Midbrain (tissue), 1 donor: ENCODE measurements at regions not wholly inside any gene's neighbourhood (a gene's known extent, or its start where the extent isn't known, plus 50 kb on each side); places are given as distances from the start of the nearest gene placed in this dataset.
A peak's percentile ranks its signal among the peaks of the same experiment; 100 is the strongest.

Source experiments
- DNase-seq: peaks from one replicate; lab custom pipeline; 2025; lab: John Stamatoyannopoulos, UW

DNA sequence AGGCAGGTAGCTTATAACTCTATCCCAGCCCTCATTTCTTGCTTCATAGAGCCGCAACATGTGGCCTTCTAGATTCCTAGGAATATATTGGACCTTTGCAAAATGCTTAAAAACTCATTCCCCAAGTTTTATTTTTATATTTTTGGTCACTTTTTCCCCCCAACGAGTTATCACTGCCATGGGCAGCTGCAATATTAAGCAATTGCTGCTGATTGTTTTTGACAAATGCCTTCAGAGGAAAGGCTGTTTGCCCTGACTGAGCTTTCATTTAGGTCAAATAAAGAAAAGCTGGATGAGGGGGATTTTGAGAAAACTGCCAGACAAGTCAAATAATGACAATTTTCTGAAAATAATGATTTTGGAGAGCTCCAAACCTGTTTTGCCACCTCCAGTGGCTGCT, 976.9 kb upstream of the MBL2 start:
- DNase-seq = no peak

DNA sequence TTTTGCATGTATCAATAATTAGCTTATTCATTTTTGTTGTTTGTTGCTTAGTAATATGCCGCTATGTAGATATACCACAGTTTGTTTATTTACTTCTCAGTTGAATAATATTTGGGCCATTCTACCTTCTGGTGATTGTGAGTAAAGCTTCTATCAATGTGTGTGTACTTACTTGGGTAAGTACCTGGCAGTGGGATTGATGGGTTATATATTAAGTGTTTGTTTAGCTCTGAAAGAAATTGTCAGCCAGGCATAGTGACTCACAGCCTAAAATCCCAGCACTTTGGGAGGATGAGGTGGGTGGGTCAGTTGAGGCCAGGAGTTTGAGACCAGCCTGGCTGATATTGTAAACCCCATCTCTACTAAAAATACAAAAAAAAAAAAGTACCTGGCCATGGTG, 975.7 kb upstream of the MBL2 start:
- no peak for DNase-seq

DNA sequence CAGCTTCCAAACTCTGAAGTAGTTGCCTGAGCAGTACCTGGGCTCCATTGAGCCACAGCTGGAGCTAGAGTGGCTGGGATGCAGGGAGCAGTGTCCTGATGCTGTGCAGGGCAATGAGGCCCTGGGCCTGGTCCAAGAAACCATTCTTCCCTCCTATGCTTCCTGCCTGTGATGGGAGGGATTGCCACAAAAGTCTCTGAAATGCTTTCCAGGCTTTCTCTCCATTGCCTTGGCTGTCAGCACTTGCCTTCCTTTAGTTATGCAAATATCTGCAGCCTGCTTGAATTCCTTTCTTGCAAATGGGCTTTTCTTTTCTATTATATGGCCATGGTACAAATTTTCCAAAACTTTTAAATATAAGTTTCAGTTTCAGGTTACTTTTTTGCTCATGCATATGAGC, 972.2 kb upstream of the MBL2 start:
- no peak for DNase-seq

DNA sequence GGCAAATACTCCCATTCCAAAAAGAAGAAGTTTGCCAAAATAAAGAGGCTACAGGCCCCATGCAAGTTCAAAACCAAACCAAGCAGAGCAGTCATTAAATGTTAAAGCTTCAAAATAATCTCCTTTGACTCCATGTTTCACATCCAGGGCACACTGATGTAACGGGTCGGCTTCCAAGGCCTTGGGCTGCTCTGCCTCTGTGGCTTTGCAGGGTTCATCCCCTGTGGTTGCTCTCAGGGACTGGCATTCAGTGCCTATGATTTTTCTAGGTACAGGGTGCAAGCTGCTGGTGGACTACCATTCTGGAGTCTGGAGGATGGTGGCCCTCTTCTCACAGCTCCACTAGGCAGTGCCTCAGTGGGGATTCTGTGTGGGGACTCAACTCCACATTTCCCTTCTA, 971.6 kb upstream of the MBL2 start:
- no peak for DNase-seq

DNA sequence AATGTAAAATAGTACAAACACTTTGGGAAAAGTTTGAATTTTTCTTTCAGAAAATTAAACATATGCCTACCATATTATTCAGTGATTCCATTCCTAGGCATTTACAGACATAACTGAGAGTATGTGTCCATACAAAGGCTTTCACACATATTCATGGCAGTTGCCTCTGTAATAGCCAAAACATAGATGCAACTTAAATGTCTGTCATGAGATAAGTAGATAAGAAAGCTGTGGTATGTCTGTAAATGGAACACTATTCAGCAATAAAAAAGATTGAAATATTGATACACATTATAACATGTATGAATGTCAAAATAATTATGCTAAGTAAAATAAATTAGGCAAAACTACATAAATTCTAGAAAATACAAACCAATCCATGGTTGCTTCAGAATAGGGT, 964.5 kb upstream of the MBL2 start:
- DNase-seq = no peak

DNA sequence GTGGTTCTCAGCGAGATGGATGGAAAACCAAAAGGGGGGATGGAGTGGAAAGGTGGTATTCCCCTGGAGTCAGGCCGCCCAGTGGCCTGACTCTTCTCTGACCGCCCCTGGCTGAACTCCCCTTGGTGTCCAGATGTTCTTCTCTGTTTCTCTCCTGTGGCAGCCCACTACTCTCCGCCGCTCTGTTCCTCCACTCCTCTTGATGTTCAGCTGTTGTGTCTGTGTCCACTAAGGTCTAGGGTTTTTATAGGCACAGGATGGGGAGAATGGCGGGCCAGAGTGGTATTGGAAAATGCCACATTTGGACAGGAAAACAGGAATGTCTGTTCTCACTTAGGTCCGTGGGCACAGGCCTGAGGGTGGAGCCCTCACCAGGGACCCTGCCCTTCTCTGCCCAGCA, 954.3 kb upstream of the MBL2 start:
- DNase-seq = no peak

DNA sequence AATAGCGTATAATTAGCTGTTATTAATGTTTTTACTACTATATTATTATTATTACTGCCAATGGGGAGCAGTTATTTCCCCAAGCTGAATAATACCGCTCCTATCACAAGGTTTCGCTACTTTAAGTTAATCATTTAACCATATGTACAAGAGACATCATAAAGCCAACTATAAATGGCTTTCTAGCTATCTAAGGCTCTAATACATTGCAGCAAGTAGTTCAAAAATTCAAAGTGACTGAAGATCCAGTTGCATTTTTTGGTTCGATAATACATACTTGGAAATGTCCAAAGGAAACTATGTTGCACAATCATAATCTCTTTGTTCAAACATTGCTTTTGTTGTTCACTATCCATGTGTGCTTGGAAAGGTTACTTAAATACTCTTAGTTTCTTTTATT, 952.0 kb upstream of the MBL2 start:
- DNase-seq = no peak

DNA sequence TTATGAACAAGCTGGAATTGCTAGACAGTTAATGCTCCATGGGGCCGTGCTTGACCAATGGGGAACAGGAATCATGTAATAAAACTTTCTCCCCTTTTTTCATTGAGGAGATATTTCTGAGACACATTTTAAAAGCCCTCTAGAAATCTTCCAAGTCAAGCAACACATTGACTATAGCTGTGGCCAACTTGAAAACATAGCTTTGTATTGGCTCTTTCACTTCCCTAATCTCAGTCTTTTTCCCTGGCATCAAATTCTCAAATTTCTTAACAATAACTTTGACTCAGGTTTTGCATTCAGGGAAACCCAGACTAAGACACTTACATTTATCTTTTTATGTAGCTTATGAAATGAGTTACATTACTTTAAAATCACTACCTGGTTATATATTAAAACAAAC, 947.1 kb upstream of the MBL2 start:
- no peak for DNase-seq

DNA sequence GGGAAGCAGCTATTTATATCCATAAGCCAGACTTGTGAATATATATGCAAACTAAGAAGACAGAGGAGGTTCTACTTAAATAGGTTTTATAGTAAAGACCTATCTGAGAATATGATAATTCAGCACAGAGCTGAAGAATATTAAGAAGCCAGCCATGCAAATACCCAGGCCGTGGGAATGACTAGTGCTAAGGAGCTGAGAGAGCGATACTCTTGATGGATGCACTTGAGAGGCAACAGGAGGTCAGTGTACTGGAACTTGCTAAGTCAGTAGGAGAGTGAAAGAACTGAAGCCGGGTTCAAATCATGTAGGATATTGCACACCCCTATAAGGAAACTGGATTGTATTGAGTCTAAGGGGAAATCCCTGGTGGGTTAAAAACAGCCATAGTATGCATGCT, 943.6 kb upstream of the MBL2 start:
- no peak for DNase-seq

DNA sequence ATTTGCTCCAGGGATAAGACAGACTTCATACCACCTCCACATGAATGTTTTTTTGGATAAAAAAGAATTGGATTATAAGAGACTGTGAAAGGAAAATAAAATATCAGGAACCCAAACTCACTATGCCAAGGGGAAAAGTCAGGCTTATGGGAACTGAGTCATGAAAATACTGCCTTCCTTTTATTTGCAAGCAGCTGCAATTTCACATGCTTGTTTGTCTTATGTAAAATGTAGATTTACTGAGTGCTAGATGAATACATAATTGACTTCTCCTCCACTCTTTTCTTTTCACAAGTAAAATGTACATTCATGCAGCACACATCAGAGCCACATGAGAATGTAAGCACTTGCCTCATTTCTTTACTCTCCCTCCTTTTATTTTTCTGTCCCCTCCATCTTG, 940.8 kb upstream of the MBL2 start:
- no peak for DNase-seq

DNA sequence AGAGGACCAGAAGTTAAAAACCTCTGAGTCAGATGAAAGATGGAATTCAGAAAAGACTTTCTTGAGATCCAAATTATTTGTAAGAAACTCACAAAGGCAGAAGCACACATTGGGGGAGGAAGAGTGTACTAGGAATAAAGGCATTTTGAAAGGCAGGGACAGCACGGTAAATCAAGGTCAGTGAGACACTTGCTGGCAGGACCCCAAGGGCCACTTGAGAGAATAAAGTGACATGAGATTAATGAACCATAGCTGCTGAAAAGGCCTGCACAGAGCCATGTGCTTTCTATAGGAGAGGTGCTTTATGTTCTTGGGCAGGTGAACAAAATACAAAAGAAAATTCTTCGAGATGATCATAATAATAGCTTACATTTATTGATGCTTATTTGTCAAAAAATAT, 929.9 kb upstream of the MBL2 start:
- DNase-seq = no peak

DNA sequence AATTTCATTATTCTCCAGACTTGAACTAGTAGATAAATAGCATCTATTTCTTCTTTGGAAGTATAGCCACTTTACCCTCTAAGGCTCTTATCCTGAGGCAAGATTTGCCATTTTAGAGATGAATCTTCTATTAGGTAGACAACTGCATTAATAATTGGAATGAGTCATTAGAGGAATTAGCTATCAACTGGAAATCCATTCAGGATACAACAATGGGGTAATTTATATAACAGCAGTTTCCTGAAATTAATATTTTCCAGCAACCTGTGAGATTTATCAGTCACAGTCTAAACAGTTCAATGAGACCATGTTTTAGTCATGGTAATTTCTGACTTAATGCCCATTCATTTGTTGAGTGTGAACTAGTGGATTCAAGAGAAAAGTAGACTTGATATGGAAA, 928.6 kb upstream of the MBL2 start:
- DNase-seq = no peak

DNA sequence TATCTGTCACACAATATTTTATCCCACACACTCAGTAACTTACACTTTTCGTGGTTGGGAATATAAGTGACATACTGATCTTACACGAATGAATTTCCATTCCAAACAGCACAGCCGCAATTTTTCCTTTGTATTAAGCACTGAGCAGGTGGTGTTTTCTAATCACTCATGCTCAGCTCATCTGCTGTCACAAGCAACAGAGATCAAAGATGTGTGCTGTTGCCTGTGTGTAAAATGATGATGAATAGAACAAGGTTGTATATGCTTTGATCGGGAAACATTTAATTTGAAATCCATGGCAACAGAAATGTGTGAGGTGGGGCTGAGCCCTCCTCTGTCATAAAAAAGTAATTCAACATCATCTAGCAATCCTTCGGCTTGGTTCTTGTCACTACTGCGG, 927.7 kb upstream of the MBL2 start:
- no peak for DNase-seq

DNA sequence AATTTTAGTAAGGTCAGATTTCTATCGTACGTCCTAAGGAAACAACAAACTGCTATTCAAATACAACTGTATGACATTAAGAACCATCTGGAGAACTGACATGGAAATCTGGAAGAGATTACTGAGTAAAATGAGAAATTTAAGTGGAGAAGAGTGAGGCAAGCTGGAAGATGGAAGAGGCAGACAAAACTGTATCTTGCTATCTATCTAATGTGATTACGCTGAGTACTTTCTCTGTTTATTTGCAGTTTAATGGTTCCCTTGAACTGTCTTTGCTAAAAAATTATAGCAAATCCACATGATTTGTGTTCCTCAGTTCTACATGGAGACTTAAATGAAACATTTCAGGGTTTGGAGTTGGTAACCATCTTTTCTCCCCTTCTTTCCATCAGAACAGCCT, 927.1 kb upstream of the MBL2 start:
- DNase-seq = no peak

DNA sequence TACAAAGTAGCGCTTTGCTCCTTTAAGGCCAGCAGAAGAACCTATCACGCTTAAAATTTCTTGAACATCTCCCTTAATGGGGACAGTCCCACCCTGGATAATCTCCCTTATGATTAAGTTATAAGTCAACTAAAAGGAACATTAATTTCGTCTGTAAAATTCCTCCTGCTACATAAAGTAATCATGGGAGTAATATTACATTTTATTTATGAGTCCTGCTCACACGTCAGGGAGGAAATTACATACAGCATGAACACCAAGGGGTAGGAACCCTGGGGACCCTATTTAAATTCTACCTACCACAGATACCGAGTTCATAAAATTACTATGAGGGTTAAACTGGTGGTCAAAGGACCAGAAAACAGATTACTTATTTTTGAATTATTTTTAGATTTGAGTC, 926.6 kb upstream of the MBL2 start:
- no peak for DNase-seq

DNA sequence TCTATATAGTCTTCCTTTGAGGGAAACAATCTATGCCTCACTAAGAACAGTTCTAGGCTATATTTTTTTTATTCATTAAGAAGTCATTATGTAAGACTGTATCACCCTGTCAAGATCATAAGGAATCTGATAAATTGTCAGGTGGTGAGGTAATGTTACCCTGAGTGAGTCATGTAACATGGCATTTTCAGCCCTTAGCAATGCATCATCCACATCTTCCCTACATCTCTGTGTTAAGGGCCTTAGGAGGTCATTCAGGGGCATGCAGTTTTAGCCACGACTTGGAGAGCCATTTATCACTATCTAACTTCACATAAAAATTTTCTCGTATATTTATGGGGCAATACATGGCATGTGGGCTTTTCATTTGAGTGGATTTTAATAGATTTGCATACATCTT, 924.5 kb upstream of the MBL2 start:
- DNase-seq = no peak

DNA sequence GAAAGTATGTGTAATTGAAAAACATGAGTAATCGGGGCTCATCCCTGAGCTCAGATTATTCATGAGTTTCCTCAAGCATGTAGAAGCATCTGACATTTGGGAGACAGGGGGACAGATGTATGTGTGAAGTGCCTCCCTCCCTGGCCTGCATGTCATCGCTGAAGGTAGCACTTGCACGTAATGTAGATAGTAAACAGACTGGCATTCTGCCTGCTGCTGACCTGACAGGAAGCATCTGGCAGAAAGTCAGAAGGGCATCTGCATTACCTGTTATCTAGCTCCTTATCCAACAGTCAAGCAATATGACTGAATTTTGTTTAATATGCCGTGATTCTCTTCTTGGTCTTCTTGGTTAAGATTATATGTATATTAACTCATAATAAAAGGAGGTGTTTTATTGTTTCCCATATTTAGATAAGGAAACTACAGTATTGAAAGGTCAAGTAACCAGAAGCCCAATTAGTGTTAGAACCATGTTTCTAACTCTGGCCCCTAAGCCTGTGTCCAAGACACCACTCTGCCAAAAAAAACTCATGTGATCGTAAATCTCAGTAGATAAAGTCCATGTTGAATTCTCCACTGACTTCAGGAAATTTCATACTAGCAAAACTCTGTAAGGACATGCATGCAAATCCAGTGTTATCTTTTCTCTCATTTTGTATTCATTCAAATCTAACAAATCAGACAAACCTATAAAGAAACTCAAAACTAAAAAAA, 918.1 kb upstream of the MBL2 start:
- DNase-seq = no peak

DNA sequence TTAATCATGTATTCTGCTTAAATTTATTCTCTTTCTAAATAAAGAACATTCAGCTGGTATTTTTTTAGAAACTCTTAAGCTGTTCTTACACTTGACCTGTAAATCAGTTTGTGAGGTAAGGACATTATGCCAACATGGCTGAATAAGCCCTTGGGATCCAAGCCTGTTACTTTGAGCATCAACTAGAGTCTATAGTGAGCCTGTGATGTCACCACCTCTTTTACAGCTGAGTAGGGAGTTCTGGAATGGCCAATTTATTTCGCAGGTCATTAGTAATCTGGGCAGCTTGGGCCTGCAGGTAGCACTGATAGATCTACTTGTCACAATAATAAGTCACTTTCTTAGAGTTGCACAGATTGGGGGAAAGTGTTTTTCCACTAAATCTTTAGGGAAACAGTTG, 915.2 kb upstream of the MBL2 start:
- DNase-seq = no peak

DNA sequence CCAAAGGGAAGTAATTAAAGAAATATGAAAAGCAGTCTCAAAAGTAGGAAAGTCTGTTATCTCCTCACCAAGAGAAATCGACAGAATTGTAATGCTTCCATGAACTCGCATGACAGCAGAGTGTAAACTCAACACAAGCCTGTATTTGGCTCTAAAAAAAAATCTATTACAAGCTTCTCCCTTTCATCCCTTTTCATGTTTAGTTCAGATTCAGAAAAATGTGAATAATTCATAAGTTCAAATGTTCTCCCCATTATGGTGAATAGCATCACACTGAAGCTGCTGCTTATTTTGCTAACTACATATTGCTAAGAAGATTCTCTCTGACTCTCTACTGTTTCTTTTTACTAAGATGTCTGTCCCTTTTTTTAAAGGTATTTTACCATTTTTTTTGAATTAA, 910.3 kb upstream of the MBL2 start:
- DNase-seq = no peak

DNA sequence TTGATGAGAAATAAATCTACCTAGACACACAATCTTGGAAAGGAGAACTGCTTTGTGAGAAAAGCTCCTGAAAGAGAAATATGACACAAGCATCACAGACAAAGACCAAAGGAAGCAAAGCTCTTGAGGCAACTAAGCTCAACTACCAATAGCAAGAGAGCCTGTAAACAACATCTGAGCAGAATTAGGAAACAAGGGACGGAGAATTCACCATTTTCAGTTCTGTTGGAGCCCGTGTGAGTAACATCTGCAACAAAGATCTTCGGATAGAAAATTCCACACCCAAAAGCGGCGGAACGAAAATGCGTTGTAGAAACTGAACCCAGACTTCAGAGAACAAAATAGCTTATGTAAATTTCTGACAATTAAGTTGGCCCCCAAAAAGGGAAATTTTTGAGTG, 909.9 kb upstream of the MBL2 start:
- no peak for DNase-seq

DNA sequence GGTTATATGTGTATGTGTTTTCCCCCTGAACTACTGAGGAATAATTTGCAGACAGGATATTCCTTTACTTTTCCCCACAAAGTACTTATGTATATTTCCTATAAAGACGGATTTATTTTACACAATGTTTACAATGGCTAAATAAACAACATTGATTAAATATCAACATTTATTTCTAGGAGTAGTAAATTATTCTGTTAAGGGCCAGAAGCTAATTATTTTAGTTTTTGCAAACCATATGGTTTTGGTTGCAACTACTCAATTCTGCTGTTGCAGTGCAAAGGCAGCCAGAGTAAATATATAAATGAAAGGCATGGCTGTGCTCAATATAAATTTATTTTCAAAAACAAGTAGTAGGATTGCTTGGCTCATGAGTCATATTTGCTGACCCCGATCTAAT, 907.1 kb upstream of the MBL2 start:
- DNase-seq = no peak

DNA sequence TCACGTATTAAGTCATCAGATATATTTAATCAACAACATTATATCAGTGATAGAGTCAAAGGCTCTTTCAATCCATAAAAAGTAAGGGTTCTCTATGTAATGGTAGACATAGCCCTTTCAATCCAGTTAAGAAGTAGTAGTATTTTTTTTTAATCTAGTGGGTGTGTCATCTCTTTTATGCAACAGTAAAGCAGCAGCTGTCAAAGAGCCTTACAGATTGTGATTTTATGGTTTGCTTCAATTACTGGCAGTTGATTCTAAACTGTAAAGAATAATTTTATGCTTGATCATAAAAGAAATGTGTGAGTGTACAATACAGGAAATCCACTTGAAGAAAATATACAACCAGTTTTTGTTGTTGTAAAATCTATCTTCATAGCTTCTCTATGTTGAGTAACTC, 902.6 kb upstream of the MBL2 start:
- no peak for DNase-seq

DNA sequence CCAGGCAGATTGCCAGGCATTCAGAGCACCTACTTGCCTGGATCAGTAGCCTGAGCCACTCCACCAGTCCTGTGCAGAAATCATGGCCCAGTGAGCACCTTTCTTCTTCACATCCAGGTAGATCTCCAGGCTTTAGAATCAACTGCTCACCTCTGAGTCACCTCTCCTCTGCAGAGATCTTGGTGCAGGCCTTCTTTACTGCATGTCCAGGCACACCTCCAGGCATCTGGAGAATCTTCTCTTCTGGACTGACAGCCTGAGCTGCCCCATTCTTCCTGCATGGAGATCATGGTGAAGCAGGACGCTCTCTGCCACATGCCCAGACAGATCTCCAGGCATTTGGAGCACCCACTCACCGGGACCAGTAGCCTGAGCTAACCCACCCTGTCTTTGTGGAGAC, 894.5 kb upstream of the MBL2 start:
- DNase-seq = no peak

DNA sequence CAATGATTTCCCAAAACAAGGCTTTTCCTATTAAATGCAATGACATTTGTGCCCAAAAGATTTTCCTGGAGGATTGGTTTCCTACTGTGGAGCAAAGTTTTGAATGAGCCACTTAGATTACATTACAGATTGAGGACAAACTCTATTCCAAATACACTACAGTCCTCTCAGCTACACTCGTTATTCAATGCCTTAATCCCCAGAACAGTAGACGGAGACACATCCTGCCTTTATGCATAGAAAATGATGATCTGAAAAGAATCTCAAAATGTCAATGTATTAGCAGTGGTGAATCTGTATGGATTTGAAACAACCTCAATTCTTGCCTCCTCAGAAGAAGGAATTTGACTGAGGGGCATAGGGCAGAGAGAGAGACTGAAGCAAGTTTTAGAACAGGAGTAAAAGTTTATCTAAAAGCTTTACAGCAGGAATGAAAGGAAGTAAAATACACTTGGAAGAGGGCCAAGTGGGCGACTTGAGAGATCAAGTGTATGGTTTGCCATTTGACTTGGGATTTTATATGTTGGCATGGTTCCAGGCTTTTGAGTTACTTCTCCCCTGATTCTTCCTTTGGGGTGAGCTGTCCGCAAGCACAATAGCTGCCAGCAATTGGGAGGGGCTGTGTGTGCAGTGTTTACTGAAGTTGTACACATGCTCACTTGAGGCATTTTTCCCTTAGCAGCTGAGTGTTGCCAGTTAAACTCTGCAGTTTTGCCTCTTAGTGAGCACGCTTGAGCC, 891.9 kb upstream of the MBL2 start:
- peak; percentile 1 for DNase-seq
